Small intestine (tissue), 7 donors: ENCODE measurements at regions not wholly inside any gene's neighbourhood (a gene's known extent, or its start where the extent isn't known, plus 50 kb on each side); places are given as distances from the start of the nearest gene placed in this dataset.

Experiments used
- DNase-seq, 2 donors: peaks; one replicate each; pipeline versions ENCODE4 v3.0.0 to v3.0.0-alpha.2; 2013
- FAIRE-seq: peaks from 2 replicates; lab custom pipeline; 2012; peaks lifted over from hg19 to GRCh38; lab: Jason Lieb, UNC
- H3K27ac ChIP-seq, 3 donors: one replicate each; pipeline ENCODE4 v1.5.1; 2013; ENCODE audit warnings: low read length in 2 of 3, mild to moderate bottlenecking in 2 of 3, control low read depth in 1 of 3, inconsistent platforms in 1 of 3, low read depth in 1 of 3, moderate library complexity in 1 of 3
- H3K27me3 ChIP-seq, 3 donors: one replicate each; pipeline ENCODE4 v1.6.1; 2013; ENCODE audit warnings: low read length in 3 of 3, inconsistent platforms in 1 of 3; ENCODE audit not compliant: control insufficient read depth in 3 of 3, insufficient read depth in 3 of 3
- H3K36me3 ChIP-seq, 3 donors: one replicate each; pipeline ENCODE4 v1.6.1; 2013; ENCODE audit warnings: low read length in 3 of 3, inconsistent platforms in 1 of 3, low read depth in 1 of 3, mild to moderate bottlenecking in 1 of 3, moderate library complexity in 1 of 3; ENCODE audit not compliant: control insufficient read depth in 3 of 3, insufficient read depth in 2 of 3
- H3K4me1 ChIP-seq, 3 donors: one replicate each; pipeline ENCODE4 v1.6.1; 2013; ENCODE audit warnings: low read length in 2 of 3, inconsistent platforms in 1 of 3, low read depth in 1 of 3, mild to moderate bottlenecking in 1 of 3, moderate library complexity in 1 of 3; ENCODE audit not compliant: control insufficient read depth in 3 of 3, insufficient read depth in 2 of 3
- H3K4me3 ChIP-seq, 3 donors: one replicate each; pipeline ENCODE4 v1.5.1; 2013; ENCODE audit warnings: low read length in 3 of 3, control low read depth in 1 of 3, inconsistent platforms in 1 of 3, low read depth in 1 of 3, mild to moderate bottlenecking in 1 of 3, moderate library complexity in 1 of 3
- H3K9me3 ChIP-seq, 2 donors: one replicate each; pipeline ENCODE4 v1.6.1; 2013; ENCODE audit warnings: low read depth in 1 of 2, low read length in 1 of 2; ENCODE audit not compliant: control insufficient read depth in 2 of 2, insufficient read depth in 1 of 2
- WGBS, 3 donors: extraction: QIAGEN DNeasy Blood & Tissue Kit; methylation state at CpG; one replicate each; pipeline ENCODE4 v1.1.7; 2013; 5-methylcytosine and 5-hydroxymethylcytosine counted together
- donor health status: healthy with polysubstance abuse.
- donor health status: control.
- donor health status: control.
- donor health status: Bipolar disorder and iron deficiency.
- donor health status: healthy.

DNA sequence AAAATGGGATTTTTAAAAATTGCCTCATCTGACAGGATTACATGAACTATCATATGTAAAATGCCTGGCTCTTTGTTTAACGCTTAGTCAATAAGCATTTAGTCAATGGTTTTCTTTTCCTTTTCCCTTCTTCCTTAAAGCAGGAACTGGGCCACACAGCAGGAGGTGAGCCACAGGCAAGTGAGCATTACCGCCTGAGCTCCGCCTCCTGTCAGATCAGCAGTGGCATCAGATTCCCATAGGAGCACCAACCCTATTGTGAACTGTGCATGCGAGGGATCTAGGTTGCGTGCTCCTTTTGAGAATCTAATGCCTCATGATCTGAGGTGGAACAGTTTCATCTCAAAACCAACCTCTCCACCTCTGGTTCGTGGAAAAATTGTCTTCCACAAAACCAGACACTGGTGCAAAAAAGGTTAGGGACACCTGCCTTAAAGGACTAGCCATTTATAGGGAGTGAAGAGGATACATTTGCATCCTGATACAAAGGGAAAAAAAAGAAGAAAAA lies 306.1 kb downstream of the FBXW7 start:
- no peak overlapping the region for H3K27ac ChIP-seq
- H3K4me1 ChIP-seq = peaks cover 0 to 4% (median 0%) of the 10 kb centered on the region in 3 donors
- H3K36me3 ChIP-seq = no peaks in the 10 kb centered on the region
- no peak overlapping the region for H3K4me3 ChIP-seq
- DNase-seq = no peak
- H3K9me3 ChIP-seq = no peaks in the 10 kb centered on the region
- no peak for FAIRE-seq
- WGBS, 3 donors = 88 to 89% (median 89%) methylated on average over 6 of the region's 6 CpGs
- no peaks in the 10 kb centered on the region for H3K27me3 ChIP-seq

DNA sequence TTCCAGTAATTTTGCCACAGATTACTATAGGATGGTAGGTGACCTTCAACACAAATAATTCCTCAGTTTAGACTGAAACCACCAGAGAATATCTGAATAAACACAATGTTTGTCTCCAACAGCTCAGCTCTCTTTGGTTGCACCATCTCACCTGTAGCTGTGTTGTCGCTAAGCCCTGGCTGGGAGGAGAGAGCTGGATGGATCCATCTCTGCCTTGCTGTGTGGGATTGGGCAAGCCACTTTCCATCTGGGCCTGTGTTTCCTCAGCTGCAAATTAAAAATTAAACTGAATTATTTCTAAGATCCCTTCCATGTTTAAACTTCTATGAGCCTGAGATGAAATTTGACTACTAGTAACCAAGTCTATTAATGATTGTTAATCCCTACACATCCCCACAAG lies 310.2 kb downstream of the FBXW7 start:
- 95 to 100% (median 95%) methylated on average over 1 of the region's 1 CpG for WGBS, 3 donors
- DNase-seq = no peak

DNA sequence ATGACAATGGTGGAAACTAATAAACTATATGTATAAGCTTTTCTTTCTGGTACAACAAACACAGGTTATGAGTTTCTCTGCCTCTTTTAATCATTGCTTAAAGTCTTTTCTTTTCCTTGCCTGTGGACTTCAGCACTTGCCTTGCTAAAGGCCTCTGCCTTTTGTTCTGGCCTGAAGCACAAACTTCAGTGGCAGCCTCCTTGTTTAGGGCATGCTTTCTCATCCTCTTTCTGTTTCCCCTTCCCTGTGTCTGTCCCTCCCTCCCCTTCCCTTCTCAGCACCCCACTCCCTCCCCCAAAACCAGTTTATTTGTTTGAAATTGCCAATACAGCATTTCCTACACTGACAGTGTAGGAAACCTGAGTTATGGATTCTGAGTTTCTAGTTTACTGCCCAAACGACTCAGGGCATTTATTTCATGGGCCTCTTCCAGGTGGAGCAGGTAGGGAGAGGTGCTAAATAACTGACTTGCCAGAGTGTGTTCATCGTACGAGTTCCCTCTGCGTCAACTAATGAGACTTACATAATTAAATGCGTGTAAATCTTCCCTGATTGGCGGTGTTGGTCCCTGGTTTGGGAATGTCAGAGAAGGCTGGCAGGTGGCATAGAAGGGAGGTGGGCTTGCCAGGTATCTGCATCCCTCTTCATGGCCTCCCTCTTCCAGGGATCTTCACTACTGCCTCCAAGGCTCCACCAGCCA lies 311.0 kb downstream of the FBXW7 start:
- Histone ChIP-seq H3K9me3 (peaks cover 0 to 3% of the 10 kb centered on the region in 2 donors), H3K36me3 (no peaks in the 10 kb centered on the region), H3K4me3 (no peak overlapping the region), H3K27ac (peak overlapping the region in 1 of 3 donors; percentile 25), H3K27me3 (no peaks in the 10 kb centered on the region), H3K4me1 (peaks cover 0 to 14% (median 0%) of the 10 kb centered on the region in 3 donors)
- DNase-seq = peak in 1 of 2 donors; percentile 63
- 75 to 85% (median 80%) methylated on average over 6 of the region's 6 CpGs for WGBS, 3 donors
- FAIRE-seq = no peak

More for the DNA sequence above, 310.2 kb downstream of the FBXW7 start:
- no peaks in the 10 kb centered on the region for H3K27me3 ChIP-seq
- no peak overlapping the region for H3K27ac ChIP-seq
- H3K36me3 ChIP-seq = no peaks in the 10 kb centered on the region
- peaks cover 0 to 3% of the 10 kb centered on the region in 2 donors for H3K9me3 ChIP-seq
- no peak overlapping the region for H3K4me3 ChIP-seq
- no peak for FAIRE-seq
- peaks cover 0 to 14% (median 0%) of the 10 kb centered on the region in 3 donors for H3K4me1 ChIP-seq

DNA sequence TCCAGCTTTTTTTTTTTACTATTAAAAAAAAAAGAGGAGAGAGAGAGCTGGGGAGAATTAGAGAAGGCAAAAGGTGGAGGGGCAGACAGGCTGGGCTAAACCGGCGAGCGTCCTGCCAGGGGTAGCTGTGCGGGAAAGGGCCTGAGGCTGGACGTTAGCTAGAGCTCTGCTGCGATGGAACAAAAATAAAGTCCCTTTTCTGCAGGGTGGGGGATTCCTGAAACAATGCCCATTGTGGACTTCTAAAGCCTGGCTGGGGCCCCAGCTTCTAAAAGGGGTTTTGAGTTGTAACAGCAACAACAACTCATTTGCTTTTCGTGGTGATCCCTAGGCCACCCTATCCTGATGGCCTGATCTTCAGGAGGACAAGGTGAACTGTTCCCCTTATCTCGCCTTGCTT lies 311.7 kb downstream of the FBXW7 start:
- no peak for DNase-seq
- Histone ChIP-seq H3K4me1 (peaks cover 0 to 14% (median 0%) of the 10 kb centered on the region in 3 donors), H3K27ac (peak overlapping the region in 1 of 3 donors; percentile 23), H3K9me3 (peaks cover 0 to 3% of the 10 kb centered on the region in 2 donors), H3K4me3 (no peak overlapping the region), H3K27me3 (no peaks in the 10 kb centered on the region), H3K36me3 (no peaks in the 10 kb centered on the region)
- whole genome bisulfite sequencing, 3 donors = 84 to 90% (median 88%) methylated on average over 8 of the region's 8 CpGs
- no peak for FAIRE-seq

DNA sequence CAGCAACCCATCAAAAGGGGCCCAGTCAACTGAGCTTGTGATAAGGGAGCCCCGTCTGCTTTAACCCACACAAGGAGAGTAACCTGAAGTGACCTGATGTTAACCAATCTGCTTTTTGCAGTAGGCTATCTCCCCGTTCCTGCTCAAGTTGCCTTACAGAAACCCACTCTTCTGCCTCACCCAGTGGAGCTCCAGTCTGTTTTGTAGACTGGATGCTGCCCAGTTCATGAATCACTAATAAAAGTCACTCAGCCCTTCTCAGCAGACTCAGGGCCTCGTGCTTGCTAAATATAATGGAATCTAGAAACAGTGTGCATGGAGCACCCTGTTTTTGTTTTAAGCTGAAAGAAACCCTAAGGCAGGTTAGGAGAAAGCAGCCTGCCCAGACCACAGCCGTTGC lies 312.3 kb downstream of the FBXW7 start:
- Histone ChIP-seq H3K9me3 (peaks cover 0 to 3% of the 10 kb centered on the region in 2 donors), H3K4me3 (no peak overlapping the region), H3K4me1 (peaks cover 0 to 14% (median 0%) of the 10 kb centered on the region in 3 donors), H3K36me3 (no peaks in the 10 kb centered on the region), H3K27ac (no peak overlapping the region), H3K27me3 (no peaks in the 10 kb centered on the region)
- DNase-seq (no peak), FAIRE-seq (no peak)
- WGBS, 3 donors = 87 to 92% (median 87%) methylated on average over 4 of the region's 4 CpGs

DNA sequence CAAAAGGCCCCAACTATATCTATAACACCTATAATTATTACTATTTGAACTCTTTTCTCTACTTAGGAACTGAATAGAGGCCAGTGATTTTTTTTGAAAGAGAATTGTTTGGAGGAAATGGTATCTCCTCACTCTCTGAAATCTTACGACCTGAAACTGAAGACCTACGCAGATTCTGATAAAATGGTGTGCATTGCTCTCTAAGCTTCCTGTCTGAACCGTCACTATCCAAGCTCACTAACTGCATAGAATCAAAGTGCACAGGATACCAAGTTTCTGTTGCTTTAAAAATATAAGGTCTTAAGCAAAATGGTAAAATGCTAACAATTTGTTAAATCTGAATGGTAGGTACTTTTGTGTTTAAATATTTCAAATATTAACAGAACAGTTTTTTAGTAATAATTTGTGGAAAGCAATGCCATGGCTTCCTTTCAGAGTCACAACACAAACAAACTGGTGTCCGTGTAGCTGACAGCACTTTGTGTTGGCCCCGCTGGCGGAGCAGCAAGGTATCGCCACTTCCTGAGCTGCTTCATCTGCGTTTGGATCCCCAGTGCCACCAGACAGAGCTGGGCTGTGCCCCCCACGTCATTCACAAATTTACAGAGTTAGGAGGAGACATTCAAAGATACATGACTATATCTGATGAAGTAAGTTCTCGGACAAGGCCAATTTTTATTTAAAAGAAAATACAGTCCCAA lies 313.9 kb downstream of the FBXW7 start:
- Histone ChIP-seq H3K4me3 (no peak overlapping the region), H3K4me1 (peaks cover 0 to 14% (median 0%) of the 10 kb centered on the region in 3 donors), H3K27me3 (peaks cover 0 to 2% (median 0%) of the 10 kb centered on the region in 3 donors), H3K27ac (no peak overlapping the region), H3K9me3 (peaks cover 0 to 3% of the 10 kb centered on the region in 2 donors), H3K36me3 (no peaks in the 10 kb centered on the region)
- FAIRE-seq = no peak
- DNase-seq = no peak
- 84 to 93% (median 86%) methylated on average over 10 of the region's 10 CpGs for WGBS, 3 donors

DNA sequence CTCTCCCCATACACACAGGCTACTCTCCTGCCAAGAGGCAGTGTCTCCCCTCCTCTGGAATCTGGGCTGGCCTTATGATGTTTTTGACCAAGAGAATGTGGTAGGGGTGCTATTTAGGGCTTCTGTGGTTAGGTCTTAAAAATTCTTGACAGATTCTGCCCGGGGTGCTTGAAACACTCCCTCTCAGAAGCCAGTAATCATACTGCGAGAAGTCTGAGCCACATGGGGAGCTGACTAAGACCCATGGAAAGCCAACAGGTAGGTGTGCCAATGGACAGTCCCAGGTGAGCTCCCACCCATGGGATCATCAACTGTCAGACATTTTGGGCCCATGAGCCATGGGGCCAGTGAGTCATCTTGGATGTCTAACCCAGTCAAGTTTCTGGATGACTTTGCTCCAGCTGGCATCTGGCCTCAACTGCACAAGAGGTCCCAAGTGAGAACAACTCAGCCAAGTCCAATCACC lies 315.7 kb downstream of the FBXW7 start:
- DNase-seq (no peak), FAIRE-seq (no peak)
- WGBS, 3 donors = 81 to 86% (median 86%) methylated on average over 2 of the region's 2 CpGs
- no peak overlapping the region for H3K27ac ChIP-seq
- H3K4me1 ChIP-seq = peaks cover 0 to 13% (median 0%) of the 10 kb centered on the region in 3 donors
- peaks cover 0 to 2% (median 0%) of the 10 kb centered on the region in 3 donors for H3K27me3 ChIP-seq
- H3K36me3 ChIP-seq = no peaks in the 10 kb centered on the region
- peaks cover 0 to 6% of the 10 kb centered on the region in 2 donors for H3K9me3 ChIP-seq
- no peak overlapping the region for H3K4me3 ChIP-seq

DNA sequence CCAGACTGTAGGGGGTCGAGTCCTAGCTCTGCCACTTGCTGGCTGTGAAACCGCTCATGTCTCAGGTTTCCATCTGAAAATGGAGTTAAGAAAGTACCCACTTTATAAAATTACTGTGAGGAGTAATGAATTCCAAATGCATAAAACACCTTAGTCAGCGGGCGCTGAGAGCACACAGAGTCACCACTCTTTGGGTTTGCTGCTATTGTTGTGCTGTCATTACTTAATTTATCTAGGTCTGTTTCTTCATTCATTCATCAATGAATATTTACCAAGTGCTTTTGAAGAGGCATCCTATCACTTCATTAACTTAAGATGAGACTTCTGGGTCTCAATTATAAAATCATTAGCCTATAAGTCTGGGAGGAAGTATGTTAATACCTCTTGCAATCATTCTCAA lies 317.3 kb downstream of the FBXW7 start:
- Histone ChIP-seq H3K4me1 (no peaks in the 10 kb centered on the region), H3K27me3 (peaks cover 0 to 2% (median 0%) of the 10 kb centered on the region in 3 donors), H3K9me3 (peaks cover 0 to 6% of the 10 kb centered on the region in 2 donors), H3K36me3 (no peaks in the 10 kb centered on the region), H3K4me3 (no peak overlapping the region), H3K27ac (no peak overlapping the region)
- FAIRE-seq (no peak), DNase-seq (no peak)
- 76 to 89% (median 79%) methylated on average over 4 of the region's 4 CpGs for WGBS, 3 donors
